Ascending aorta (tissue), 2 donors: ENCODE measurements at regions not wholly inside any gene's neighbourhood (a gene's known extent, or its start where the extent isn't known, plus 50 kb on each side); places are given as distances from the start of the nearest gene placed in this dataset.

ENCODE experiments used
- DNase-seq, 2 donors: peaks; one replicate each; pipeline ENCODE4 v3.0.0-alpha.2; 2019; ENCODE audit warnings: low spot score in 2 of 2
- H3K27ac ChIP-seq, 2 donors: fragments of 200-600 bp; sonication (generic); one replicate each; pipeline ENCODE4 v1.5.1; 2016 to 2017; ENCODE audit warnings: mild to moderate bottlenecking in 1 of 2
- H3K27me3 ChIP-seq: fragments of 200-600 bp; sonication (generic); one replicate; pipeline ENCODE4 v1.5.1; 2017
- H3K36me3 ChIP-seq, 2 donors: fragments of 200-600 bp; sonication (generic); one replicate each; pipeline ENCODE4 v1.5.1; 2016
- H3K4me1 ChIP-seq, 2 donors: fragments of 200-600 bp; sonication (generic); one replicate each; pipeline ENCODE4 v1.5.1; 2016 to 2017; ENCODE audit warnings: mild to moderate bottlenecking in 1 of 2
- H3K4me3 ChIP-seq, 2 donors: fragments of 200-600 bp; sonication (generic); one replicate each; pipeline ENCODE4 v1.5.1; 2016 to 2017; ENCODE audit warnings: mild to moderate bottlenecking in 1 of 2
- H3K9me3 ChIP-seq, 2 donors: fragments of 200-600 bp; sonication (generic); one replicate each; pipeline ENCODE4 v1.5.1; 2016
- CTCF ChIP-seq, 3 experiments: fragments of 200-600 bp in 2 of 3; fragments of 450-650 bp in 1 of 3; sonication (generic) in 2 of 3; IDR thresholded peaks; one replicate each; pipeline ENCODE4 v1.5.1; 2016 to 2019; ENCODE audit warnings: antibody characterized with exemption in 3 of 3, mild to moderate bottlenecking in 1 of 3, moderate library complexity in 1 of 3
- intact Hi-C: fragments of 100-400 bp; cut with DNase I; formaldehyde crosslinking; loops from one replicate; pipeline ENCODE4 v1.15.1; 2023

DNA sequence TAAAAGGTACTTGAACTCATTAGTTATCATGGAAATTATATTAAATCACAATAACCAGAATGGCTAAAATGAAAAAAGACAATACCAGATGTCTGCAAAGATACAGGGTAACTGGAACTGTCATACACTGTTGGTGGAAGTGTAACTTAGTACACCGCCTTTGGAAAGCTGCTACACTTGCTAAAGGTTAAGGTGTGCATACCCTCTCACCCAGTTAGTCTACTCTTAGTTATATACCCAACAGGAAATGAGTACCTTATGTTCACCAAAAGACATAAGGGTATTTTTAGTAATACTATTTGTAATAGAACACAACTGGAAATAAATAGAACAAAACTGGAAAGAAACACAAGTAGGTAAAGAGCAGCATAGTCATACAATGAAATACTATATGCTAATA, 155.8 kb upstream of the THUMPD2 start:
- no peak overlapping the region for H3K4me3 ChIP-seq
- H3K27ac ChIP-seq: no peak overlapping the region
- no peaks in the 10 kb centered on the region for H3K27me3 ChIP-seq
- DNase-seq: no peak
- intact Hi-C loops: no loop called here
- no peaks in the 10 kb centered on the region for H3K9me3 ChIP-seq
- H3K36me3 ChIP-seq: no peaks in the 10 kb centered on the region
- H3K4me1 ChIP-seq: no peaks in the 10 kb centered on the region
- no peak for TF ChIP-seq CTCF (IDR thresholded peaks at IDR 0.05)

DNA sequence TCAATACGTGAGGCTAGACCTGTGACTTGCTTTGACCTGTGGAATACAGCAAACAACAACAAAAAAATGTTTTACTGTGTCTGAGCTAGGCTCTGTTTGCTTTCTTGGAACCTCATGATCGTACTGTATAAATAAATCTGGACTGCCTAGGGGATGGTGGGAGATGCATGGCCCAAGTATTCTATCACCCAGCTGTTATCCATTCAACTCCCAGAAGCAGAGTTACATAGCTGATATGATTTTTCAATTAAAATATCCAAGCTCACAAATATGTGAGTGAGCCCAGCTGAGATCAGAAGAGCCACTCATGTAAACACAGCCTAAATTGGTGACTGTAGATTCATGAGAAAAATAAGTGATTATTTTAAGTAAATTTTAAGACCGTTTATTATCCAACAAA, 154.1 kb upstream of the THUMPD2 start:
- no peak overlapping the region for H3K4me3 ChIP-seq
- H3K9me3 ChIP-seq: no peaks in the 10 kb centered on the region
- no peaks in the 10 kb centered on the region for H3K36me3 ChIP-seq
- no peak for DNase-seq
- intact Hi-C loops: no loop called here
- no peaks in the 10 kb centered on the region for H3K4me1 ChIP-seq
- no peak overlapping the region for H3K27ac ChIP-seq
- TF ChIP-seq CTCF (IDR thresholded peaks at IDR 0.05): no peak
- no peaks in the 10 kb centered on the region for H3K27me3 ChIP-seq

- no peak overlapping the region for H3K27ac ChIP-seq
- no peaks in the 10 kb centered on the region for H3K4me1 ChIP-seq
- no peaks in the 10 kb centered on the region for H3K27me3 ChIP-seq
- intact Hi-C loops: no loop called here
- no peak for TF ChIP-seq CTCF (IDR thresholded peaks at IDR 0.05)
- no peaks in the 10 kb centered on the region for H3K36me3 ChIP-seq
- no peaks in the 10 kb centered on the region for H3K9me3 ChIP-seq
- no peak overlapping the region for H3K4me3 ChIP-seq
- no peak for DNase-seq
Measured at GRCh38 chr2:39932198-39932597, 153.1 kb upstream of the THUMPD2 start.

DNA sequence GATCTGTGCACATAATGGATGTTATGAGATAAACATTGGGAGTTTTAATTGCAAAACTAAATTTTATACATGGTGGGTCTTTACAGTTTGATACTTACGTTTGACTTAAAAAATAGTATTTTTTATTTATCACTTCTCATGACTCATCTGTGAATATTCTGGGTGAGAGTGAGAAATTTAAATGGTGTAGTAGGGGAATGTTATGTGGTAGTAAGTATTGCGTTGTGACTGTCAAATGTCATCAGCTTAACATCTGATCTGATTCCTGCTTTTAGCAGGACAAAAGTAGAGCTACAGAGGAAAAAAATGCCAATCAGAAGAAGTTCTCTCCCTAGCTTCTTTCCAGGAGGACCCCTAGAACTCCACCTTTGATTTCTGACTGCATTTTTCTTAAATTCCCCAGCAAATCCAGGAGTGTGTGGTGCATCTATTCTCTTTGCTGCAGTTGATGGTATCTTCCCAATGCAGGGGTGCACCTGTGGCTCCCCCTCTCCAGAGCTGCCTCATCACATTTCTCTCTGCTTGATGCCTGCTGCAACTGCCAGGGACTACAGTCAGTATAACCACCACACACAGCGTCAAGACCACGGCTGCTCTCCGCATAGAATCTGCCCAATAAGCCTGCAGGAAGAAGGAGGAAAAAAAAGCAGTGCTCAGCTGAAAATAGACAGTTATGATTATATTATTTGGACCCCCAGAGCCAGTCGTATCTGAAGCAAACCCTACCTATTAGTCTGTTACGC, 151.3 kb upstream of the THUMPD2 start:
- TF ChIP-seq CTCF (IDR thresholded peaks at IDR 0.05): no peak
- H3K27ac ChIP-seq: no peak overlapping the region
- H3K4me1 ChIP-seq: no peaks in the 10 kb centered on the region
- no peaks in the 10 kb centered on the region for H3K36me3 ChIP-seq
- H3K27me3 ChIP-seq: no peaks in the 10 kb centered on the region
- intact Hi-C loops: no loop called here
- DNase-seq: no peak
- H3K9me3 ChIP-seq: no peaks in the 10 kb centered on the region
- no peak overlapping the region for H3K4me3 ChIP-seq

GRCh38 chr2:39929531-39929930, 150.5 kb upstream of the THUMPD2 start:
- no peak overlapping the region for H3K27ac ChIP-seq
- intact Hi-C loops: no loop called here
- H3K4me3 ChIP-seq: no peak overlapping the region
- H3K27me3 ChIP-seq: no peaks in the 10 kb centered on the region
- H3K9me3 ChIP-seq: no peaks in the 10 kb centered on the region
- DNase-seq: no peak
- H3K4me1 ChIP-seq: no peaks in the 10 kb centered on the region
- H3K36me3 ChIP-seq: no peaks in the 10 kb centered on the region
- TF ChIP-seq CTCF (IDR thresholded peaks at IDR 0.05): no peak

DNA sequence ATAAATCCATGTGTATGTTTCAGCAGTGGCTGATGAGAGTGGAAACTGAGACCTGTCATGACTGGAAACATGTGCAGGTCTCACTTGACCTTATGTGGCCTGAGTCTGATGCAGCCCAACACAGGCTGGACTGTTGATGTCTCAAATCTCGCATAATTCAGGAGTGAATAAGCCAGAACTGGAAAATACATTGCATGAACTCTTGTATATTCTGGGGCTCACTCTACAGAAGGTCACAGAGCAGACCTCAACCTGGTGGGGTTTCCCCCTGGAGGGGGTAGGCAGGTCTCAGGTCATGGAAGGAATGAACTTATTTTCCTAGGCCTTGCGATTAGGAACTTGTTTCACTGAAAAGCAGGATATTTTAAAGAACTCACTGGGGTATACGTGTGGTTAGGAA, 146.3 kb upstream of the THUMPD2 start:
- H3K9me3 ChIP-seq: no peaks in the 10 kb centered on the region
- intact Hi-C loops: no loop called here
- H3K27ac ChIP-seq: no peak overlapping the region
- H3K4me1 ChIP-seq: no peaks in the 10 kb centered on the region
- H3K36me3 ChIP-seq: no peaks in the 10 kb centered on the region
- H3K27me3 ChIP-seq: no peaks in the 10 kb centered on the region
- H3K4me3 ChIP-seq: no peak overlapping the region
- DNase-seq: no peak
- TF ChIP-seq CTCF (IDR thresholded peaks at IDR 0.05): no peak
